ENCODE measurements at regions not wholly inside any gene's neighbourhood (a gene's known extent, or its start where the extent isn't known, plus 50 kb on each side); places are given as distances from the start of the nearest gene placed in this dataset.

GRCh38 chr13:105509981-105510762 is 1025.3 kb downstream of the EFNB2 start:
- TF ChIP-seq GATA3 (IDR thresholded peaks at IDR 0.05; ENCODE audit: low read depth, low read length) (no peak), GATA2 (IDR thresholded peaks at IDR 0.05; ENCODE audit: low read depth, low read length) (0 out of 2 replicates have a peak, but pooled peaks have one; percentile 37)

- no peak for TF ChIP-seq GATA2 (IDR thresholded peaks at IDR 0.05; ENCODE audit: low read depth, low read length)
- TF ChIP-seq GATA3 (IDR thresholded peaks at IDR 0.05; ENCODE audit: low read depth, low read length): no peak
Measured at GRCh38 chr13:105506463-105506862, 1029.0 kb downstream of the EFNB2 start.

- no peak for TF ChIP-seq GATA3 (IDR thresholded peaks at IDR 0.05; ENCODE audit: low read depth, low read length)
- TF ChIP-seq GATA2 (IDR thresholded peaks at IDR 0.05; ENCODE audit: low read depth, low read length): no peak
Measured at GRCh38 chr13:105502193-105502592, 1033.3 kb downstream of the EFNB2 start.

- no peak for TF ChIP-seq GATA2 (IDR thresholded peaks at IDR 0.05; ENCODE audit: low read depth, low read length)
- TF ChIP-seq GATA3 (IDR thresholded peaks at IDR 0.05; ENCODE audit: low read depth, low read length): no peak
Measured at GRCh38 chr13:105497597-105497996, 1037.9 kb downstream of the EFNB2 start.

- TF ChIP-seq GATA2 (IDR thresholded peaks at IDR 0.05; ENCODE audit: low read depth, low read length): no peak
- no peak for TF ChIP-seq GATA3 (IDR thresholded peaks at IDR 0.05; ENCODE audit: low read depth, low read length)
Measured at GRCh38 chr13:105492216-105492615, 1043.2 kb downstream of the EFNB2 start.

- TF ChIP-seq GATA2 (IDR thresholded peaks at IDR 0.05; ENCODE audit: low read depth, low read length): no peak
- TF ChIP-seq GATA3 (IDR thresholded peaks at IDR 0.05; ENCODE audit: low read depth, low read length): no peak
Measured at GRCh38 chr13:105491345-105491744, 1044.1 kb downstream of the EFNB2 start.

- TF ChIP-seq GATA2 (IDR thresholded peaks at IDR 0.05; ENCODE audit: low read depth, low read length) (no peak), GATA3 (IDR thresholded peaks at IDR 0.05; ENCODE audit: low read depth, low read length) (no peak)
Measured at GRCh38 chr13:105485081-105485480, 1050.4 kb downstream of the EFNB2 start.

GRCh38 chr13:105474983-105475610 is 1060.4 kb downstream of the EFNB2 start:
- peak; percentile 68 for TF ChIP-seq GATA3 (IDR thresholded peaks at IDR 0.05; ENCODE audit: low read depth, low read length)
- TF ChIP-seq GATA2 (IDR thresholded peaks at IDR 0.05; ENCODE audit: low read depth, low read length): peak; percentile 47

- TF ChIP-seq GATA3 (IDR thresholded peaks at IDR 0.05; ENCODE audit: low read depth, low read length): no peak
- TF ChIP-seq GATA2 (IDR thresholded peaks at IDR 0.05; ENCODE audit: low read depth, low read length): no peak
Measured at GRCh38 chr13:105471673-105472072, 1063.8 kb downstream of the EFNB2 start.

GRCh38 chr13:105466376-105466775 is 1069.1 kb downstream of the EFNB2 start:
- no peak for TF ChIP-seq GATA3 (IDR thresholded peaks at IDR 0.05; ENCODE audit: low read depth, low read length)
- no peak for TF ChIP-seq GATA2 (IDR thresholded peaks at IDR 0.05; ENCODE audit: low read depth, low read length)

- TF ChIP-seq GATA3 (IDR thresholded peaks at IDR 0.05; ENCODE audit: low read depth, low read length) (no peak), GATA2 (IDR thresholded peaks at IDR 0.05; ENCODE audit: low read depth, low read length) (no peak)
Measured at GRCh38 chr13:105465745-105466144, 1069.7 kb downstream of the EFNB2 start, which contains the start of gene DAOA. DAOA (plus strand) TSS chr13:105466045.

GRCh38 chr13:105465251-105465650 is 1070.2 kb downstream of the EFNB2 start:
- TF ChIP-seq GATA2 (IDR thresholded peaks at IDR 0.05; ENCODE audit: low read depth, low read length) (no peak), GATA3 (IDR thresholded peaks at IDR 0.05; ENCODE audit: low read depth, low read length) (no peak)

- no peak for TF ChIP-seq GATA3 (IDR thresholded peaks at IDR 0.05; ENCODE audit: low read depth, low read length)
- TF ChIP-seq GATA2 (IDR thresholded peaks at IDR 0.05; ENCODE audit: low read depth, low read length): no peak
Measured at GRCh38 chr13:105464249-105464648, 1071.2 kb downstream of the EFNB2 start.

GRCh38 chr13:105463011-105463501 is 1072.4 kb downstream of the EFNB2 start:
- TF ChIP-seq GATA2 (IDR thresholded peaks at IDR 0.05; ENCODE audit: low read depth, low read length) (no peak), GATA3 (IDR thresholded peaks at IDR 0.05; ENCODE audit: low read depth, low read length) (no peak)

- TF ChIP-seq GATA3 (IDR thresholded peaks at IDR 0.05; ENCODE audit: low read depth, low read length) (no peak), GATA2 (IDR thresholded peaks at IDR 0.05; ENCODE audit: low read depth, low read length) (no peak)
Measured at GRCh38 chr13:105462098-105462497, 1073.4 kb downstream of the EFNB2 start.

Measured in SH-SY5Y (cell line).